ENCODE measurements at regions not wholly inside any gene's neighbourhood (a gene's known extent, or its start where the extent isn't known, plus 50 kb on each side); places are given as distances from the start of the nearest gene placed in this dataset.

GRCh38 chr14:22452330-22452729 lies 136.7 kb downstream of the DAD1 start:
- no peak for TF ChIP-seq POLR2AphosphoS5 (IDR thresholded peaks at IDR 0.05)
- TF ChIP-seq POLR2A (IDR thresholded peaks at IDR 0.05): no peak
- TF ChIP-seq CTCF (IDR thresholded peaks at IDR 0.05): no peak
- TF ChIP-seq EP300 (IDR thresholded peaks at IDR 0.05; ENCODE audit: low read depth): no peak
